Central memory CD8-positive, alpha-beta T cell (primary cell): ENCODE measurements at regions not wholly inside any gene's neighbourhood (a gene's known extent, or its start where the extent isn't known, plus 50 kb on each side); places are given as distances from the start of the nearest gene placed in this dataset.

Experiments
- ATAC-seq: fragments of 150-1000 bp; cut with Tn5 transposase; replicated peaks from 2 replicates; pipeline ENCODE4 v1.10.0; 2022; ENCODE audit warnings: mild to moderate bottlenecking, moderate FRiP score, moderate number of reproducible peaks; ENCODE audit not compliant: poor library complexity, severe bottlenecking; ENCODE audit errors: extremely low read depth
- DNase-seq, 2 donors: peaks; one replicate each; pipeline ENCODE4 v3.0.0; 2021; ENCODE audit warnings: low spot score in 2 of 2
- H3K27ac Mint-ChIP-seq: one replicate; pipeline ENCODE4 v1.8.0; 2022; ENCODE audit warnings: low read depth, mild to moderate bottlenecking, moderate library complexity, mixed read lengths
- H3K27me3 Mint-ChIP-seq: one replicate; pipeline ENCODE4 v1.8.0; 2022; ENCODE audit warnings: mixed read lengths
- H3K36me3 Mint-ChIP-seq: one replicate; pipeline ENCODE4 v1.8.0; 2022; ENCODE audit warnings: mild to moderate bottlenecking, moderate library complexity, mixed read lengths; ENCODE audit not compliant: insufficient read depth
- H3K4me1 Mint-ChIP-seq: one replicate; pipeline ENCODE4 v1.8.0; 2022; ENCODE audit warnings: mixed read lengths
- H3K4me3 Mint-ChIP-seq: one replicate; pipeline ENCODE4 v1.8.0; 2022; ENCODE audit warnings: mild to moderate bottlenecking, moderate library complexity, mixed read lengths
- H3K9me3 Mint-ChIP-seq: one replicate; pipeline ENCODE4 v1.8.0; 2022; ENCODE audit warnings: mixed read lengths

GRCh38 chr22:49260681-49261580, 566.7 kb downstream of the BRD1 start:
- H3K27ac Mint-ChIP-seq, result no peak overlapping the region
- H3K9me3 Mint-ChIP-seq, result no peaks in the 10 kb centered on the region
- H3K36me3 Mint-ChIP-seq, result no peaks in the 10 kb centered on the region
- no peaks in the 10 kb centered on the region for H3K4me1 Mint-ChIP-seq
- DNase-seq (no peak), ATAC-seq (no peak)
- no peak overlapping the region for H3K4me3 Mint-ChIP-seq
- peaks cover 28% of the 10 kb centered on the region for H3K27me3 Mint-ChIP-seq

- no peak overlapping the region for H3K4me3 Mint-ChIP-seq
- no peak overlapping the region for H3K27ac Mint-ChIP-seq
- no peaks in the 10 kb centered on the region for H3K36me3 Mint-ChIP-seq
- H3K4me1 Mint-ChIP-seq, result no peaks in the 10 kb centered on the region
- ATAC-seq, result no peak
- no peaks in the 10 kb centered on the region for H3K9me3 Mint-ChIP-seq
- DNase-seq, result no peak
- H3K27me3 Mint-ChIP-seq, result peaks cover 35% of the 10 kb centered on the region
These were observed 567.6 kb downstream of the BRD1 start for GRCh38 chr22:49259839-49260615.

- DNase-seq (no peak), ATAC-seq (no peak)
- Mint-ChIP-seq H3K9me3 (no peaks in the 10 kb centered on the region), H3K4me3 (no peak overlapping the region), H3K4me1 (no peaks in the 10 kb centered on the region), H3K36me3 (no peaks in the 10 kb centered on the region), H3K27ac (no peak overlapping the region), H3K27me3 (peaks cover 29% of the 10 kb centered on the region)
These were observed 569.3 kb downstream of the BRD1 start for GRCh38 chr22:49258107-49259010.

- Mint-ChIP-seq H3K9me3 (no peaks in the 10 kb centered on the region), H3K36me3 (no peaks in the 10 kb centered on the region), H3K27me3 (peaks cover 32% of the 10 kb centered on the region), H3K27ac (no peak overlapping the region), H3K4me3 (no peak overlapping the region), H3K4me1 (no peaks in the 10 kb centered on the region)
- DNase-seq (no peak), ATAC-seq (no peak)
These were observed 570.1 kb downstream of the BRD1 start for GRCh38 chr22:49257551-49257961.

- no peak overlapping the region for H3K27ac Mint-ChIP-seq
- ATAC-seq (no peak), DNase-seq (no peak)
- no peak overlapping the region for H3K4me3 Mint-ChIP-seq
- H3K36me3 Mint-ChIP-seq, result no peaks in the 10 kb centered on the region
- H3K4me1 Mint-ChIP-seq, result no peaks in the 10 kb centered on the region
- peaks cover 44% of the 10 kb centered on the region for H3K27me3 Mint-ChIP-seq
- no peaks in the 10 kb centered on the region for H3K9me3 Mint-ChIP-seq
These were observed 571.8 kb downstream of the BRD1 start for GRCh38 chr22:49255741-49256318.

GRCh38 chr22:49255154-49255553, 572.5 kb downstream of the BRD1 start:
- Mint-ChIP-seq H3K4me1 (no peaks in the 10 kb centered on the region), H3K27me3 (peaks cover 43% of the 10 kb centered on the region), H3K9me3 (no peaks in the 10 kb centered on the region), H3K4me3 (no peak overlapping the region), H3K36me3 (no peaks in the 10 kb centered on the region), H3K27ac (no peak overlapping the region)
- no peak for DNase-seq
- no peak for ATAC-seq

- DNase-seq (no peak), ATAC-seq (no peak)
- Mint-ChIP-seq H3K9me3 (no peaks in the 10 kb centered on the region), H3K27me3 (peaks cover 43% of the 10 kb centered on the region), H3K4me3 (no peak overlapping the region), H3K4me1 (no peaks in the 10 kb centered on the region), H3K27ac (no peak overlapping the region), H3K36me3 (no peaks in the 10 kb centered on the region)
These were observed 574.0 kb downstream of the BRD1 start for GRCh38 chr22:49253656-49254055.

- H3K36me3 Mint-ChIP-seq, result no peaks in the 10 kb centered on the region
- H3K4me1 Mint-ChIP-seq, result no peaks in the 10 kb centered on the region
- H3K27ac Mint-ChIP-seq, result no peak overlapping the region
- ATAC-seq (no peak), DNase-seq (no peak)
- no peak overlapping the region for H3K4me3 Mint-ChIP-seq
- H3K27me3 Mint-ChIP-seq, result peaks cover 40% of the 10 kb centered on the region
- H3K9me3 Mint-ChIP-seq, result no peaks in the 10 kb centered on the region
These were observed 576.3 kb downstream of the BRD1 start for GRCh38 chr22:49251371-49251770.

- no peak for ATAC-seq
- no peak for DNase-seq
- H3K4me1 Mint-ChIP-seq, result no peaks in the 10 kb centered on the region
- no peaks in the 10 kb centered on the region for H3K9me3 Mint-ChIP-seq
- H3K27me3 Mint-ChIP-seq, result peaks cover 16% of the 10 kb centered on the region
- H3K27ac Mint-ChIP-seq, result no peak overlapping the region
- no peaks in the 10 kb centered on the region for H3K36me3 Mint-ChIP-seq
- H3K4me3 Mint-ChIP-seq, result no peak overlapping the region
These were observed 580.3 kb downstream of the BRD1 start for GRCh38 chr22:49247194-49247924.

- no peaks in the 10 kb centered on the region for H3K4me1 Mint-ChIP-seq
- DNase-seq (no peak), ATAC-seq (no peak)
- no peak overlapping the region for H3K4me3 Mint-ChIP-seq
- H3K36me3 Mint-ChIP-seq, result no peaks in the 10 kb centered on the region
- no peaks in the 10 kb centered on the region for H3K9me3 Mint-ChIP-seq
- no peak overlapping the region for H3K27ac Mint-ChIP-seq
- H3K27me3 Mint-ChIP-seq, result no peaks in the 10 kb centered on the region
These were observed 582.9 kb downstream of the BRD1 start for GRCh38 chr22:49244466-49245420.

- H3K4me3 Mint-ChIP-seq, result no peak overlapping the region
- H3K4me1 Mint-ChIP-seq, result no peaks in the 10 kb centered on the region
- DNase-seq, result no peak
- no peak overlapping the region for H3K27ac Mint-ChIP-seq
- no peaks in the 10 kb centered on the region for H3K36me3 Mint-ChIP-seq
- ATAC-seq, result no peak
- H3K27me3 Mint-ChIP-seq, result no peaks in the 10 kb centered on the region
- H3K9me3 Mint-ChIP-seq, result no peaks in the 10 kb centered on the region
These were observed 583.7 kb downstream of the BRD1 start for GRCh38 chr22:49243965-49244364.
